H1 (cell line): ENCODE measurements at regions not wholly inside any gene's neighbourhood (a gene's known extent, or its start where the extent isn't known, plus 50 kb on each side); places are given as distances from the start of the nearest gene placed in this dataset.

Experiments used
- CHD7 ChIP-seq: fragments of 300-600 bp; sonication (generic); IDR thresholded peaks from 2 replicates; pipeline ENCODE4 v1.7.1; 2012; ENCODE audit warnings: low read length, moderate library complexity, mild to moderate bottlenecking, inconsistent platforms; ENCODE audit not compliant: insufficient replicate concordance
- CTBP2 ChIP-seq: IDR thresholded peaks from 2 replicates; pipeline ENCODE4 v1.7.0; 2011; ENCODE audit warnings: borderline replicate concordance, mild to moderate bottlenecking, moderate library complexity, mixed read lengths, low read length; ENCODE audit not compliant: insufficient read depth, insufficient read length
- MAFK ChIP-seq: IDR thresholded peaks from 2 replicates; pipeline ENCODE4 v1.6.1; 2012; ENCODE audit warnings: low read depth, mild to moderate bottlenecking, improper control_type of control experiment, low read length
- TBP ChIP-seq: IDR thresholded peaks from 2 replicates; pipeline ENCODE4 v1.6.1; 2011; ENCODE audit warnings: low read depth, low read length, improper control_type of control experiment

GRCh38 chr10:53260213-53260612 is 487.6 kb upstream of the MBL2 start (continued):
- TF ChIP-seq CHD7 (no peak), MAFK (no peak), CTBP2 (no peak), TBP (no peak)
